Lower leg skin (tissue), 4 donors: ENCODE measurements at regions not wholly inside any gene's neighbourhood (a gene's known extent, or its start where the extent isn't known, plus 50 kb on each side); places are given as distances from the start of the nearest gene placed in this dataset.

Experiments
- DNase-seq, 2 donors: peaks; one replicate each; pipeline ENCODE4 v3.0.0-alpha.2; 2019; ENCODE audit warnings: low spot score in 2 of 2
- H3K4me3 ChIP-seq: fragments of 200-600 bp; sonication (generic); 2 replicates; pipeline ENCODE4 v1.5.1; 2017; ENCODE audit warnings: mild to moderate bottlenecking, low read depth; ENCODE audit not compliant: poor library complexity, severe bottlenecking
- POLR2A ChIP-seq, 2 donors: fragments of 450-650 bp; IDR thresholded peaks; one replicate each; pipeline ENCODE4 v1.6.1; 2016 to 2017; ENCODE audit warnings: antibody characterized with exemption in 2 of 2, mild to moderate bottlenecking in 1 of 2, moderate library complexity in 1 of 2
- WGBS, 2 donors: methylation state at CpG; one replicate each; pipeline ENCODE4 v1.1.5; 2018; 5-methylcytosine and 5-hydroxymethylcytosine counted together
- intact Hi-C: fragments of 100-400 bp; cut with DNase I; formaldehyde crosslinking; loops from one replicate; pipeline ENCODE4 v1.15.0; 2023; ENCODE audit warnings: low total_unique reads
- TF ChIP-seq, protein P1 (sequence below), 3 donors: fragments of 450-650 bp; IDR thresholded peaks; one replicate each; pipeline ENCODE4 v1.5.1; 2016; ENCODE audit warnings: antibody characterized with exemption in 3 of 3, mild to moderate bottlenecking in 3 of 3, moderate library complexity in 2 of 3

- intact Hi-C loops: no loop called here
These were observed 235.1 kb downstream of the LURAP1L start for GRCh38 chr9:13009871-13010270.

GRCh38 chr9:13013991-13014883 lies 239.4 kb downstream of the LURAP1L start:
- DNase-seq: no peak
- intact Hi-C loops: no loop called here
- no peak overlapping the region for H3K4me3 ChIP-seq
- TF ChIP-seq POLR2A (IDR thresholded peaks at IDR 0.05): no peak
- TF ChIP-seq, protein P1, sequence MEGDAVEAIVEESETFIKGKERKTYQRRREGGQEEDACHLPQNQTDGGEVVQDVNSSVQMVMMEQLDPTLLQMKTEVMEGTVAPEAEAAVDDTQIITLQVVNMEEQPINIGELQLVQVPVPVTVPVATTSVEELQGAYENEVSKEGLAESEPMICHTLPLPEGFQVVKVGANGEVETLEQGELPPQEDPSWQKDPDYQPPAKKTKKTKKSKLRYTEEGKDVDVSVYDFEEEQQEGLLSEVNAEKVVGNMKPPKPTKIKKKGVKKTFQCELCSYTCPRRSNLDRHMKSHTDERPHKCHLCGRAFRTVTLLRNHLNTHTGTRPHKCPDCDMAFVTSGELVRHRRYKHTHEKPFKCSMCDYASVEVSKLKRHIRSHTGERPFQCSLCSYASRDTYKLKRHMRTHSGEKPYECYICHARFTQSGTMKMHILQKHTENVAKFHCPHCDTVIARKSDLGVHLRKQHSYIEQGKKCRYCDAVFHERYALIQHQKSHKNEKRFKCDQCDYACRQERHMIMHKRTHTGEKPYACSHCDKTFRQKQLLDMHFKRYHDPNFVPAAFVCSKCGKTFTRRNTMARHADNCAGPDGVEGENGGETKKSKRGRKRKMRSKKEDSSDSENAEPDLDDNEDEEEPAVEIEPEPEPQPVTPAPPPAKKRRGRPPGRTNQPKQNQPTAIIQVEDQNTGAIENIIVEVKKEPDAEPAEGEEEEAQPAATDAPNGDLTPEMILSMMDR (IDR thresholded peaks at IDR 0.05): no peak
- WGBS, 2 donors: 35 to 36% methylated on average over 2 of the region's 2 CpGs

More at GRCh38 chr9:13009871-13010270, 235.1 kb downstream of the LURAP1L start:
- no peak for DNase-seq
- 95 to 96% methylated on average over 2 of the region's 2 CpGs for WGBS, 2 donors
- TF ChIP-seq, protein P1 (IDR thresholded peaks at IDR 0.05): no peak
- TF ChIP-seq POLR2A (IDR thresholded peaks at IDR 0.05): no peak
- H3K4me3 ChIP-seq: no peak overlapping the region

GRCh38 chr9:13017260-13017659 lies 242.4 kb downstream of the LURAP1L start:
- no peak for TF ChIP-seq POLR2A (IDR thresholded peaks at IDR 0.05)
- TF ChIP-seq, protein P1 (IDR thresholded peaks at IDR 0.05): no peak
- no peak overlapping the region for H3K4me3 ChIP-seq
- intact Hi-C loops: no loop called here
- no peak for DNase-seq

GRCh38 chr9:13020146-13021040 lies 245.6 kb downstream of the LURAP1L start:
- WGBS, 2 donors: 29 to 44% methylated on average over 5 of the region's 5 CpGs
- no peak for DNase-seq
- TF ChIP-seq POLR2A (IDR thresholded peaks at IDR 0.05): no peak
- TF ChIP-seq, protein P1 (IDR thresholded peaks at IDR 0.05): no peak
- H3K4me3 ChIP-seq: no peak overlapping the region
- intact Hi-C loops: no loop called here

DNA sequence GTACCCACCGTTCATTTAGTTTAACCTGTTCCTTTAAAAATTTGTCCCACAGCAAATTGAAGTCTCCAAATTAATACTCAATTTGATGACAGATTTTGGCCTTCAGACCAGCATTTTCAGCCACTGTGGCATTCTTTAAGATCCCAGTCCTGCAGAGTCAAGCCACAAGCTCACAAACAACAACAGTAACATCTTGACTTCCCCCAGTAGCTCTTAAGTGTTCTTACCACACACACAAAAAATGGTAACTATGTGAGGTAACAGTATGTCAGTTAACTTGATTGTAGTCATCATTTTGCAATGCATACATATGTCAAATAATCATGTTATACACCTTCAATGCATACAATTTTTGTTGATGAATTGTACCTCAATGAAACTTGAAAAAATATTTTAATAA lies 247.9 kb downstream of the LURAP1L start:
- WGBS, 2 donors: 95 to 100% methylated on average over 1 of the region's 1 CpG
- no peak overlapping the region for H3K4me3 ChIP-seq
- no peak for TF ChIP-seq POLR2A (IDR thresholded peaks at IDR 0.05)
- intact Hi-C loops: no loop called here
- DNase-seq: no peak

DNA sequence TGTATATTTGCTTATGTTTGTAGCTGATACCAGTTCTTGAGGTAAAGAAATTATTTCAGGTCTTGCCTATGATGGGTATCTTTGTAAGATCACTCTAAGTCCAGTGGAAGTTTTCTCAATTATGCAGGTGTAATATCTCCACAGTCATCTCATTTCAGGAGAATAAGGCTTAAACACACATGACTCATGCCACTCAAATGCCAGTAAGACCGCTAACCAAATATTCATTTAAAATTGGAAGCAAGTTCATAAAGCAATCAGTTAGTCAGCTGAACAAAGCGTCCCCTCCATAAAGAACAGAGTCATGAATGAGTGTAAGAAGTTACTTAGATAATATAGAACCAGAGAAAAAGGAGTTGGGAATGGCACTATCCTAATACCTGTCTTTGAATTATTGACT lies 248.7 kb downstream of the LURAP1L start:
- WGBS, 2 donors: 63 to 67% methylated on average over 2 of the region's 2 CpGs
- TF ChIP-seq, protein P1 (IDR thresholded peaks at IDR 0.05): no peak
- TF ChIP-seq POLR2A (IDR thresholded peaks at IDR 0.05): no peak
- DNase-seq: no peak
- intact Hi-C loops: no loop called here
- H3K4me3 ChIP-seq: no peak overlapping the region
